A549 (cell line): ENCODE measurements at regions not wholly inside any gene's neighbourhood (a gene's known extent, or its start where the extent isn't known, plus 50 kb on each side); places are given as distances from the start of the nearest gene placed in this dataset.

ENCODE experiments used
- EP300 ChIP-seq, 2 experiments: fragments of >200 bp; sonication (Bioruptor Twin); formaldehyde crosslinking; IDR thresholded peaks; 2 replicates in 1 of 2; 3 replicates in 1 of 2; pipeline ENCODE4 v1.6.1; 2016 to 2017
- GATA3 ChIP-seq: IDR thresholded peaks from 2 replicates; pipeline ENCODE4 v1.6.1; 2012; ENCODE audit warnings: borderline replicate concordance
- HEYL ChIP-seq: fragments of 250-450 bp; sonication (Bioruptor Pico); IDR thresholded peaks from 2 replicates; pipeline ENCODE4 v1.8.0; 2021; ENCODE audit warnings: mild to moderate bottlenecking, moderate library complexity
- POLR2A ChIP-seq: IDR thresholded peaks from 2 replicates; pipeline ENCODE4 v1.6.1; 2012; ENCODE audit warnings: mild to moderate bottlenecking, low read length
- RARB ChIP-seq: fragments of 250-450 bp; sonication (Bioruptor Pico); IDR thresholded peaks from 2 replicates; pipeline ENCODE4 v1.8.0; 2021; ENCODE audit warnings: mild to moderate bottlenecking, moderate library complexity
- TF ChIP-seq, protein P1 (sequence below): fragments of >200 bp; sonication (Bioruptor Twin); formaldehyde crosslinking; IDR thresholded peaks from 3 replicates; pipeline ENCODE4 v1.5.1; 2016

DNA sequence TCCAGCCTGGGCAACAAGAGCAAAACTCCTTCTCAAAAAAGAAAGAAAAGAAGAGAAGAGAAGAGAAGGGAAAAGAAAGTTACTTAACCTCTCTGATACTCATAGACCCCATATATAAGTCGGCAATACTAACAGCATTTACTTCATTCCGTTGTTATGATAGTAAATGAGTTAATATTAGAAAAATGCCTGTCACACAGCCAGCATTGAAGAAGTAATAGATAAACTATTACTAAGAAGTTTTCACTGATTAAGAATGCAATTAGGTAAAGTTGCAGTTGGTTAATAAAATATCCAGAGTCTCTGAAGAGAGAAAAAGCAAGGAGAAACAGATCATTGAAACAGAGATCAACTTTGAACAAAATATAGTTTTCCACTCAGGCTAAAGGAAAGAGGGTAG, 161.3 kb upstream of the UBE2E3 start:
- no peak for TF ChIP-seq GATA3
- no peak for TF ChIP-seq EP300 (IDR thresholded peaks at IDR 0.05)
- TF ChIP-seq HEYL (CRISPR knock-in tag) = no peak
- TF ChIP-seq POLR2A = no peak
- TF ChIP-seq, protein P1, sequence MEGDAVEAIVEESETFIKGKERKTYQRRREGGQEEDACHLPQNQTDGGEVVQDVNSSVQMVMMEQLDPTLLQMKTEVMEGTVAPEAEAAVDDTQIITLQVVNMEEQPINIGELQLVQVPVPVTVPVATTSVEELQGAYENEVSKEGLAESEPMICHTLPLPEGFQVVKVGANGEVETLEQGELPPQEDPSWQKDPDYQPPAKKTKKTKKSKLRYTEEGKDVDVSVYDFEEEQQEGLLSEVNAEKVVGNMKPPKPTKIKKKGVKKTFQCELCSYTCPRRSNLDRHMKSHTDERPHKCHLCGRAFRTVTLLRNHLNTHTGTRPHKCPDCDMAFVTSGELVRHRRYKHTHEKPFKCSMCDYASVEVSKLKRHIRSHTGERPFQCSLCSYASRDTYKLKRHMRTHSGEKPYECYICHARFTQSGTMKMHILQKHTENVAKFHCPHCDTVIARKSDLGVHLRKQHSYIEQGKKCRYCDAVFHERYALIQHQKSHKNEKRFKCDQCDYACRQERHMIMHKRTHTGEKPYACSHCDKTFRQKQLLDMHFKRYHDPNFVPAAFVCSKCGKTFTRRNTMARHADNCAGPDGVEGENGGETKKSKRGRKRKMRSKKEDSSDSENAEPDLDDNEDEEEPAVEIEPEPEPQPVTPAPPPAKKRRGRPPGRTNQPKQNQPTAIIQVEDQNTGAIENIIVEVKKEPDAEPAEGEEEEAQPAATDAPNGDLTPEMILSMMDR = no peak
- TF ChIP-seq RARB (CRISPR knock-in tag) = no peak
